HFFc6 (cell line): ENCODE measurements at regions not wholly inside any gene's neighbourhood (a gene's known extent, or its start where the extent isn't known, plus 50 kb on each side); places are given as distances from the start of the nearest gene placed in this dataset.

Source experiments
- DNase-seq: peaks from one replicate; pipeline ENCODE4 v3.0.0-alpha.2; 2018
- H3K27ac Mint-ChIP-seq: 2 replicates; pipeline ENCODE4 v1.8.0; 2020; ENCODE audit warnings: mild to moderate bottlenecking, mixed read lengths
- H3K27me3 Mint-ChIP-seq: 2 replicates; pipeline ENCODE4 v1.8.0; 2021; ENCODE audit warnings: mild to moderate bottlenecking, moderate library complexity, mixed read lengths; ENCODE audit not compliant: insufficient read depth
- H3K36me3 Mint-ChIP-seq: 2 replicates; pipeline ENCODE4 v1.8.0; 2021; ENCODE audit warnings: low read depth, mixed read lengths
- H3K4me1 Mint-ChIP-seq: 2 replicates; pipeline ENCODE4 v1.8.0; 2020; ENCODE audit warnings: low read depth, mixed read lengths
- H3K4me3 Mint-ChIP-seq: 2 replicates; pipeline ENCODE4 v1.8.0; 2020; ENCODE audit warnings: mild to moderate bottlenecking, moderate library complexity, mixed read lengths
- H3K9me3 Mint-ChIP-seq: 2 replicates; pipeline ENCODE4 v1.8.0; 2020; ENCODE audit warnings: mild to moderate bottlenecking, mixed read lengths
- CTCF ChIP-seq: fragments of 200-600 bp; sonication (generic); IDR thresholded peaks from 2 replicates; pipeline ENCODE4 v1.5.0; 2021; ENCODE audit warnings: antibody characterized with exemption, mild to moderate bottlenecking

DNA sequence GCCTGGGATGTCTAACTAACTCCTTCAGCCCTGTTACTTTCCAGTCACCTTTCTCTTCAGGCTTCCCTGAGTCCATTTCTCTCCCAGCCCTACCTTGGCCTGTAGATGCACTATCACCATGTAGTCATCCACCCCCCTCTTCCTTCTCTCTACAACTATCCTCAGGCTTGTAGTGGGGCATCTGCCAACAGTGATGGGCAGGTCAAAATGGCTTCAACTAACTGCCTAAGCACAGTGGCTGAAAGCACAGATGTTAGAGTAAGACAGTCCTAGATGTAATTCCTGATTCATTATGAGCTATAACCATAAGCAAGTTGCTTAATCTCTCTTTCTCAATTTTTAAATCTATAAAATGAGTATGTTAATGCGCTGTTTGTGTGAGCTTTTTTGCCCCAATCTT is 133.6 kb upstream of the NAV3 start:
- Mint-ChIP-seq H3K4me1 (no peaks in the 10 kb centered on the region), H3K4me3 (no peak overlapping the region), H3K27me3 (peaks cover 5% of the 10 kb centered on the region; the same call in 1 of the 2 replicates), H3K27ac (no peak overlapping the region), H3K36me3 (no peaks in the 10 kb centered on the region), H3K9me3 (no peaks in the 10 kb centered on the region)
- DNase-seq: no peak
- TF ChIP-seq CTCF: no peak

- no peak for DNase-seq
- Mint-ChIP-seq H3K36me3 (no peaks in the 10 kb centered on the region), H3K27me3 (peaks cover 5% of the 10 kb centered on the region; the same call in 1 of the 2 replicates), H3K27ac (no peak overlapping the region), H3K4me3 (no peak overlapping the region), H3K4me1 (no peaks in the 10 kb centered on the region), H3K9me3 (no peaks in the 10 kb centered on the region)
- no peak for TF ChIP-seq CTCF
Measured at GRCh38 chr12:77696183-77696582, 134.5 kb upstream of the NAV3 start.

DNA sequence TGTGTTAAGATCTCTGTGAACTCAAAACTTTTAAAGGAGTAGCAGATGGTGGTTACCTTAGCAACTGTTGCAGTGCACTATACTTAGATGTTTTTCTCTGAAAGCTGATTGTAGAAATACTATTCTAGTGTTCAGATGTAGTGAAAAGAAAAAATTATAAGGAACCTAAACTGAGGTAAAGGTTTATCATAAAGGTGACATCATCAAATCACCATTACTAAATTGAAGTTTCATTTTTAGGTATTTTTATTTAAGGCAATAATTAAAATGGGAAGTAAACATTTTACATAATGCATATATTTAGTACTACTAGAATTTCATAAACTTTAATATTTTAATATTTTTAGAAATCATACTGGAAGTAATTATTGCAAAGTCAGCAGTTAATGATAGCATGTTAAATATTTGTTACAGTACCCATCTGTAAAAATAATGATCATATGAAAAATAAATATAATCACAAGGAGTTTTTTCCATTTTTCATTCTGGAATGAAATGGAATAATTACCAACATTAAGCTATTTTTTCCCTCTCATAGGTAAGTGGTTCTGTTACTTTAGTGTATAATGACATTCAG is 141.1 kb upstream of the NAV3 start:
- peaks cover 7% of the 10 kb centered on the region for H3K27me3 Mint-ChIP-seq
- no peaks in the 10 kb centered on the region for H3K36me3 Mint-ChIP-seq
- H3K27ac Mint-ChIP-seq: no peak overlapping the region
- H3K4me1 Mint-ChIP-seq: peaks cover 28% of the 10 kb centered on the region
- no peak for TF ChIP-seq CTCF
- H3K9me3 Mint-ChIP-seq: no peaks in the 10 kb centered on the region
- no peak overlapping the region for H3K4me3 Mint-ChIP-seq
- no peak for DNase-seq

GRCh38 chr12:77687321-77687720 is 143.4 kb upstream of the NAV3 start:
- H3K4me1 Mint-ChIP-seq: peaks cover 28% of the 10 kb centered on the region

GRCh38 chr12:77686760-77687159 is 143.9 kb upstream of the NAV3 start:
- H3K4me3 Mint-ChIP-seq: no peak overlapping the region
- no peak for DNase-seq
- no peaks in the 10 kb centered on the region for H3K36me3 Mint-ChIP-seq
- no peaks in the 10 kb centered on the region for H3K9me3 Mint-ChIP-seq
- peak; percentile 25; the same call in 1 of the 2 replicates for TF ChIP-seq CTCF
- H3K27me3 Mint-ChIP-seq: peaks cover 2% of the 10 kb centered on the region; the same call in 1 of the 2 replicates
- peaks cover 28% of the 10 kb centered on the region for H3K4me1 Mint-ChIP-seq
- H3K27ac Mint-ChIP-seq: no peak overlapping the region

More at GRCh38 chr12:77687321-77687720, 143.4 kb upstream of the NAV3 start:
- H3K4me3 Mint-ChIP-seq: no peak overlapping the region
- no peak for DNase-seq
- H3K9me3 Mint-ChIP-seq: no peaks in the 10 kb centered on the region
- no peaks in the 10 kb centered on the region for H3K36me3 Mint-ChIP-seq
- TF ChIP-seq CTCF: no peak
- H3K27ac Mint-ChIP-seq: no peak overlapping the region
- H3K27me3 Mint-ChIP-seq: peaks cover 2% of the 10 kb centered on the region; the same call in 1 of the 2 replicates
